HUDEP-2 (cell line): ENCODE measurements at regions not wholly inside any gene's neighbourhood (a gene's known extent, or its start where the extent isn't known, plus 50 kb on each side); places are given as distances from the start of the nearest gene placed in this dataset.
"Not testable (repeated sequence)": the region's sequence is repeated elsewhere in the genome, so short reads cannot be mapped to it uniquely, and the experiment has no call there.

Experiments used
- DNase-seq, 76 experiments: peaks; one replicate each; lab custom pipeline; 2025; ENCODE audit not compliant: unreplicated experiment in 76 of 76; lab: John Stamatoyannopoulos, UW

DNA sequence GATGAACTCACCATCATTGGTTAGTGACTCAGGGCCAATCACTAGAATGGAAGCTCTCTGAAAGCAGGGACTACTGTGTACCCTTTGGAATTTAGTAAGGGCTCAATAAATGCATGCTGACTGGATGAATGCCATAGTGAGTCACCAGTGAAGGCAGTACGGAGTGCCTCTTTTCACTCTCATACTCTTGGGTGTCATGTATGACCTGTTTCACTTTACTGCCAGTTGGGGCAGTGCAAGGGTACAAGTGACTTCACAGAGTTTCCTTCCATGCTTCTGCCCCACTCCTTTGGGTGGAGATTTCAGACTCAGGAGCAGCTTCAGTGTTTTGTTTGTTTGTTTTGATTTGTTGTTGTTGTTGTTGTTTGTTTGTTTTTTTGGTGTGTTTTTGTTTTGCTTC lies 57.7 kb downstream of the SOX3 start:
- DNase-seq = no peak

DNA sequence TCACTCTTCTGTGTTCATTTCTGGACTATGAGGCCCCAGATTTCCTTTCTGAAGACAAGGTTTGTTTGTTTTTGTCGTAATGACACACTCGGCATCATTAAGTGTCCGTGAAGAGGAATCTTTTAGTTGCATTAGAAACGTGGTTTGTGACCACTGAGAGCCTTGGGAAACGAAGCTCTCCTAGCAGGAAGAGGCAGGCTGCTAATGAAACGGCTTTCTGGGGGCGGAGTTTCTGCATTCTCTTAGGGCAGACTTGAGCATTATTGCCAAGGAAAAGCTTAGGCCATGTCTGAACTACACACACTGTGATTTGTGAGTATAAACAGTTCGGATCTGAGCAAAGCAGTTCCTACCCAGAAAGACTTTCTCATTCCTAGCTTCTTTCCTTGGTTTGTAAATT lies 64.0 kb downstream of the SOX3 start:
- DNase-seq = no peak

DNA sequence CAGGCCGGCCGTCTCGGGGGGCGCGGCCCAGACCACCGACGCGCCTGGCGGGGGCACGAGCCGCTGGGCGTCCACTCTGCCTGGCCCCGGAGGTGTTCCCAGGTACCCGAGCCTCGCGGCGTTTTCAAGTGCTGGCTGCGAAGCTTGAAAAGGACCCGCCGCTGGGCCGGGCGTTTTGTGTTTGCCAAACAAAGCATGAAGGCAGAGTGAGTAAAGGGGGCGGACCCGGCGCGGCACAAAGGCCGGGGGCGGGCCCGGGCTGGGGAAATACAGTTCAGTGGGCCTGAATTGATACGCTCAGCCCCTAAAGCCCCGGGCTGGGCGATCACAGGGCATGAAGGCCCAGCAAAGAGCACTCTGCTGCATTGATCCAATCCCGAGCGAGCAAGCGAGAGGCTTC lies 65.4 kb downstream of the SOX3 start:
- DNase-seq = no peak

DNA sequence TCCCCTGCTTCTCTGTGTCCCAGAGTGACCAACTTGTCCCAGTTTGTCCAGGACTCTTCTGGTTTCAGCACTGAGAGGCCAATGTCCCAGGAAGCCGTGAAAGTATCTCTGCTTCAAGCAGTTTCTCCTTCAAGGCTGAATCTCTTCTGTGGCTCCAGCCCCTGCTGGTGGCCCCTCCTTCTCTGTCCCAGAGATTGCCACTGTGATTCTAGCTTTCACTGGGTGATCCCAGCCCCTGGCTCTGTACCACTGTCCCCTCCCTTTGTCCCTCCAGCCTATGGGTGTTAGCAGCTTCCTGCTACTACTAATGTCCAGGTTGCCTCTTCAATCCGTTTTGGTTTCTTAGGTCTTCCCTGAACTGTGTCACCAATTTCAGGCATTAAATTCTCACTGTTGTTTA lies 70.5 kb downstream of the SOX3 start:
- DNase-seq = no peak

DNA sequence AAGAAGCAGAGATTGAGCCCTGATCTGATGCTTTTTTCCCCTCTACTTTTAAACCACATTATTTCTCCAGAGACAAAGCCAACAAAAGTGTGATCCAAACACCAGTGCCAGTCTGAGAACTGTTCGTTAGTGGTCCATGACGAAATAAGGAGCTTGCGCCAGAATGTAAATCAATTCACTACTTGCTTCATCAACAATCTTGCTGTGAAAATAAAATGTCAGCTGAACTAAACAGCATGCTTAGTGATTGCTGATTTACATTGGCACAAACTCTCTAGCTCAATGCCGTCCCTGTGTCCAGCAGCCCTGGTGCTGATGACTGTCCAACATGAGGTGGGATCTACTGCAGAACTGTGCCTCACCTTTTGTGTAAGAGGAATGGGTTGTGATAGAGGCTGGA lies 71.3 kb downstream of the SOX3 start:
- no peak for DNase-seq

DNA sequence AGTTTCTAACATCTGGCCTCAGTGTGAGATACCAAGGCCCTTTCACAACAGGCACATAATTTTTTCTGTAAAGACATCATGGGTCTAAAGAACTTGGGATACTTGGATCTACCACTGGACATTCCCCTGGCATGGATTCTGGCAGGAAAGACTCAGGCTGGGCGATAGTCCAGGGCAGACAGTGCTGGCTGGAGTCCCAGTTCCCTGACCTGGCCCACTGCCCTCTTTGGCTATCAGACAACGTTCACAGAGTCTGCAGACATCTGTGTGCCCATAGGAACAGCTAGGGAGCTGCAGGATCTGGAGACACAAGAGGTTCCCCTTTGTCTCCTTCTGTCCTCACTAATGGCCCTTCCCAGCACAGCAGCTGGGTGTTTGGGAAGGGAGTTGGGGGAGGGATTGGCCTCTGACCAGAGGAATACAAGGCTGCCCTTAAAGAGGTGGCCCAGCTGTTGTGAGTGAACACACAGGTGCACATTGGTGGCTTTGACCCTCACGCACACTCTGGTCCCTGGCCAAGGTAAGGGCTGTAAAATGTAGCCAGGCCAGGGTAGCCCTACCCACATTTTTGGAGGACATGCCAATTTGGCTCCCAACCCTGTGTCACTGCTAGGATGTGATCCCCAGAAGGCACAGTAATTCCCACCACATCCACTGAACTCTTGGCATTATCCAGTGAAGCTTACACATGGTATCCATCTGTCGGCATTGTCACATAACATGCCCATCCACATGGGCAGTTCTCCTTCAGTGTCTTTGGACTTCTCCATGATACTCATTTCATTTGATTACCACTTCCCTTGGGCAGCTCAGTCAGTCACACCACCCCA lies 72.3 kb downstream of the SOX3 start:
- peak in 6 of 76 experiments; percentile 0 to 31 (median 4) for DNase-seq

DNA sequence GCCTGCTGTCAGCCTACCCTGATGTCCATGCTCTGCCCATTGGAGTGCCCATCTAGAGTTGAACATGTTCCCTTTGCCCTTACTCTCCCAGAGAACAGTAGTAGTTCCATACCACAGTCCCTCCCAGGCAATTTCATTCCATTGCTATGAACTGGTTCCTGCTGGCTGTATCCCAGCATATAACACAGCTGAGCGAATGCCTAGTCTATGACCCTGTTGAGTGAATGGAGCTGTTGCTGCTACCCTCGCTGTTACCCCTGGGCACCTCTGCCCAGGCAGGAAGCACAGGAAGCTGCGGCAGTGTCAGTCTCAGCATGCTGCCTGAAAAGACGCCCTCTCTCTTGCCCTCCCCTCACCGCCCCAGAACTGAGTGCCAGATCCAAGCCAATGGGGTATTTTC lies 73.3 kb downstream of the SOX3 start:
- DNase-seq = no peak

- DNase-seq = no peak
Measured at GRCh38 chrX:140425712-140426395, 79.0 kb downstream of the SOX3 start.

DNA sequence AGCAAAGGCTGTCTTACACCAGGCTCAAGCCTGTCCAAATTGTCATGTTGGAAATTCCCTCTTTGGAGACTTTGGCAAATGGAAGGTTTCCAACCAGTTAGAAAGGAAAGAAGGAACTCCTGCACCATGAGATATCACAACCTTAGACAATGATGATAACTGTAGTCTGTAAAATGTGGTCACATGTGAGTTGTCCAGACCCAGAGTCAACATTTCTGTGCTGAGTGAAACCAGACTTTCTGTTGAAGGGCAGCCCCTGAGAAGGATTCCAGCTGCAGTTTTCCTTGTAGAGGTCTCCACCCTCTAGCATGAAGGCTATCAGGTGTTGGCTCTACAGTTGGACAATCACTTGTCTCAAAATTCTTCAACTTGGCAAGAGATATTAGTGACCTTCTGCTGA lies 82.4 kb downstream of the SOX3 start:
- DNase-seq = no peak

- DNase-seq = not testable (repeated sequence)
Measured at GRCh38 chrX:140402131-140402530, 102.7 kb downstream of the SOX3 start.

DNA sequence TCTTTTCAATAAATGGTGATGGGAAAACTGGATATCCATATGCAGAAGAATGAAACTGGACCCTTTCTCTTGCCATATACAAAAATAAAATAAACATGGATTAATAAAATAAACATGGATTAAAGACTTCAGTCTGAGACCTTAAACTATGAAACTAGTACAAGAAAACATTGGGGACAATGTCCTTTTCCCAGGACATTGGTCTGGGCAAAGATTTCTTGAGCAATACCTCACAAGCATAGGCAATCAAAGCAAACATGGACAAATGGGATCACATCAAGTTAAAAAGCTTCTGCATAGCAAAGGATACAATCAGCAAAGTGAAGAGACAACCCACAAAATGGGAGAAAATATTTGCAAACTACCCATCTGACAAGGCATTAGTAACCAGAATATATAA lies 108.5 kb downstream of the SOX3 start:
- DNase-seq = peak in 1 of 76 experiments; percentile 0

DNA sequence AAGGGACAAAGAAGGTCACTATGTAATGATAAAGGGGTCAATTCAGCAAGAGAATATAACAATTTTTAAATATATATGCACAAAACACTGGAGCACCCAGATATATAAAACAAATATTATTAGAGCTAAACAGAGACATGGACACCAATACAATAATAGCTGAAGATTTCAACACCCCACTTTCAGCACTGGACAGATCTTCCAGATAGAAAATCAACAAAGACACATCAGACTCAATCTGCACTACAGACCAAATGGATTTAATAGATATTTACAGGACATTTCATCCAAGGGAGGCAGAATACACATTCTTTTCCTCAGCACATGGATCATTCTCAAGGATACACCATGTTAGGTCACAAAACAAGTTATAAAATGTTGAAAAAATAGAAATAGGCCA lies 111.4 kb downstream of the SOX3 start:
- no peak for DNase-seq

- no peak for DNase-seq
Measured at GRCh38 chrX:140391313-140391712, 113.6 kb downstream of the SOX3 start.

GRCh38 chrX:140389331-140389730 lies 115.5 kb downstream of the SOX3 start:
- no peak for DNase-seq

GRCh38 chrX:140362861-140363260 lies 142.0 kb downstream of the SOX3 start:
- no peak for DNase-seq

DNA sequence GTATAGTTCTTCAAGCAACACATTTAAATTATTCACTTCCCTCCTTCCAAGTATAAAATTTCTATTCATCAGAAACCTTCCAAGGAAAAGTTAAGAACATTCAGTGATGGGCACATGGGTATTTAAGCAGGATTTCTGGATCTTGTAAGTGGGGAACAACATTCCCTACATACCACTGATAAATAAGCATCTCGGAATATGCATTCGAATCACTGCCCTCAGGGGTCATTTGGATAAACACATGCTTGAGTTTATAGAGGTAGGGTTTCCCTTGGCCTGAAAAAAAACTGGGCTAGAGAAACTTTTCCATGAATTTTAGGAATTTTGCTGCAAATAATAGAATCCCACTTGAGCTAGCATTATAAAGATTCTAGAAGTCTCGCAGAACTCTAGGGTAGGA lies 143.9 kb downstream of the SOX3 start:
- DNase-seq = no peak

DNA sequence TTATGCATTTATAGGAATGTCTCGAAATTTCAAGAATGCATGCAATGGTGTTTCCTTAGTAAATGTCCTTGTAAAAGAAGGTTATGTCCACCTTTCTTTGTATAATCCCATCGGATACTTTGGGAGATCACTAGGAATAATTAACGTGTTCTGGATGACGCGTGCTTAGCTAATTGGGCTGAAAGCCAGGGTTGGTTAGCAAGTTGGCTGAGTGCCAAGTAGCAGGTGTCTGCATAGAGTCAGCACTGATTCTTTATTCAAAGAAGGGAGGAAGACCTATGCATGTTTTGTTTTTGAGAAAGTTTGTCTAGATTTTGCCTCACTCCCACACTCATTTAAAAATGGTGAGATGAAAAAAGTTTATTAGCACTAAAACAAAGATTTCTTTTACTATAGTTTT lies 144.6 kb downstream of the SOX3 start:
- no peak for DNase-seq

DNA sequence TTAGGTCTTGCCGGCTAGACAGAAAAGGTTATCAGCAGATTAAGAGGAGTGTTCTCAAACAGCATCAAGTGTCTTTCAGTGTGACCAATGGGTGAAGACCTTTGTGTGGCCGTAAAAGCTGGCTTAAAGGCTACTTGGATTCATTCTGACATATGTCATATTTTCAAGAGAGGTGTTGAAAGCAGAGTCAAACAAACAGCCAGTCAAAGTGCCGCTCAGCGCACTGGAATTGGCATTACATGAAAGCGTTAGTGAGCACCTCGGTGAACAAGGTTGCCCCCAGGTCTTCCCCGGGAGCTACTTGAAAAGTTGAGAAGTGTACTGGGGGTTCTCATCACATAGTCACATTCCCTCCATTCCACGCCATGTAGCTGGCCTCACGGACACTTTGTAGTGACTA lies 148.9 kb downstream of the SOX3 start:
- DNase-seq = no peak

DNA sequence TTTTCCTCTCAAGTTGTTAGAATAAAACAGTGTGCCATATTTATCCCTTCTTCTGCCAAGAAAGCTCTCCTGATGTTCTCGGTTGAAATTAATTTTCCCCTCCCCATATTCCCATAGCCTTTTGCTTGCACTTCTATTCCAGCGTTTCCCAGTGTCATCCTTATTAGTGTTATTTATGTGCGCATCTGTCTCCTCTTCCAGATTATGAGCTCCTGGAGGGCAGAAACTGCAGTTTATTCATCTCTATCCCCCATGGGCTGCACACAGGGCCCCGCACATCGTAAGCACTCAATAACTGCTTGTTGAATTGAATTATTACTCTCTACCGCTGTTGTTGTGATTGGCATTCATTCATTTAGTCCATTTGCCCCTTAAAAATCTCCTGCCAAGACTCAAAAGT lies 149.4 kb downstream of the SOX3 start:
- no peak for DNase-seq

DNA sequence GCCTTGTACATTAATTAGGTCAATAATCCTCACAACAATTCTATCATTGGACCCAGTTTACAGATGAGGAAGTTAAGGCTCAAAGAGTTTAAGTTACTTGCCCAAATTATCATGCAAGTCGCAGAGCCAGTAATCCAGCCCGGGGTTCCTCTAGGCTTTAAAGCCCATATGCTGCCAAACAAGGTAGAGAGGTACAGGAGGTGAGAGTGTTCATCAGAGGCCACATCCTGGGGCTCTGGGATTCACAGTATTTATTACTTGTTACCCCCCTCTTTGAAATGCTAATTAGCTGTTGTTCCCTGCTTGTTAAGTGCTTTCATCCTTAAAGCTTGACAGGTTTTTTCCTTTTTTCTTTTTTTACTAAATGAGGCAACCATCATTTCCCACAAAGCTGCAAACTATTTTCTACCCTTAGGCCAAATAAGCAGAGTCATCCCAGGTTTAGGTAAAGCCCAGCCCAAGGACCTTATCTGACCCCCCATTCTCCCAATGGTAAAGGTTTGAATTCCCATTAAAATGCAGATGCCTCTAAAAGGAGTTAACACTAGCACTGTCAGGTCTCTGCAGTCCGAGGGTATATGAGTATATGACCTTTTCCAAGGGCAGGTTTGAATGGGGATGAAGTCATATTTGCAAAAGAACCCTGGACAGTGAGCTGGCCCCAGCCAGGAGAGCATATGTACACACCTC lies 150.3 kb downstream of the SOX3 start:
- no peak for DNase-seq

GRCh38 chrX:140346729-140347128 lies 158.1 kb downstream of the SOX3 start:
- no peak for DNase-seq
